NCI-H82 treated with DMSO at 0.1 percent for 48 hours (cell line): ENCODE measurements at regions not wholly inside any gene's neighbourhood (a gene's known extent, or its start where the extent isn't known, plus 50 kb on each side); places are given as distances from the start of the nearest gene placed in this dataset.

Experiments used
- DNase-seq: peaks from one replicate; lab custom pipeline; 2025; ENCODE audit not compliant: unreplicated experiment; lab: John Stamatoyannopoulos, UW

DNA sequence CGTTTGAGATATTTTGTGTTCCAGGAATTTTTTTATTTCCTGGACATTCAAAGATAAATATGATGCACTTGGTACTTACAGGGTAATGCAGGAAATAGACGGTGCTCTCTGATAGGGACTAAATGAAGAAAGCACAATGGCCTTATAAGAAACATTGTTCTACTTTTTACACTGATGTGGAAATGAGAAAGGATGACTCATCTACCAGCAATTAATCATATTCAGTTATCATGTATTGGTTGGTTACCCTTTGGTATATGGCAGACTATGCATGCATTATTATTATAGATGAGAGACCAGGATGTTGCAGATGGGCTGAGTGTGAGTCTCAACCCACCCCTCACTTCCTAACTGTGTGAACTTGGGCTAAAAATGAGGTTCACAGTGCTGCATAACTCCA lies 222.2 kb downstream of the FLRT2 start:
- no peak for DNase-seq

DNA sequence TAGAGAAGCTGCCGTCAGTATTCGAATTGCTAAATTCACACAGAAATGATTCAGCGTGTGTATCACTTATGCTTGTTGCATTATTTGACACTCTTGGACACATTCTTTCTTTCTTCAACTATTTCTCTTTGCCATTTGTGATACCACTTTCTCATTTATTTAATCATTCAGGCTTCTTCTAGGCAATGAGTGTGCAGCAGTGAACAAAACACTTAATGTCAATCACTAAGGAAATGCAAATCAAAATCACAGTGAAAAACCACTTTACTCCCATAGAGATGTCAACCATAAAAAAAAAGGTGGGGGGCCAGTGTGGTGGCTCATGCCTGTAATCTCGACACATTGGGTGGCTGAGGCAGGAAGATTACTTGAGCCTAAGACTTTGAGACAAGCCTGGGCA lies 214.6 kb downstream of the FLRT2 start:
- DNase-seq, result no peak

DNA sequence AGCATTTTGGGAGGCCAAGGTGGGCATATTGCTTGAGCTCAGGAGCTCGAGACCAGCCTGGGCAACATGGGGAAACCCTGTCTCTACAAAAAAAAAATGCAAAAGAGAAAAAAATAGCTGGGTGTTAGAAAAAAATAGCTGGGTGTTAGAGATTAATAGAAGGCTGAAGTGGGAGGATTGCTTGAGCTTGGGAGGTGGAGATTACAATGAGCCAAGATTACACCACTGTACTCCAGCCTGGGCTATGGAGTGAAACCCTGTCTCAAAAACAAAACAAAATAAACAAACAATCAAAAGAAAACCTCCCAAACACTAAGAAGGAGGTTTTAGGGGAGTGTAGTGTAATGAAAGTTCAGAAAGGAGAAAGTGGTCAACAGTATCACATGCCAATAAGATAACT lies 202.1 kb downstream of the FLRT2 start:
- DNase-seq, result no peak

DNA sequence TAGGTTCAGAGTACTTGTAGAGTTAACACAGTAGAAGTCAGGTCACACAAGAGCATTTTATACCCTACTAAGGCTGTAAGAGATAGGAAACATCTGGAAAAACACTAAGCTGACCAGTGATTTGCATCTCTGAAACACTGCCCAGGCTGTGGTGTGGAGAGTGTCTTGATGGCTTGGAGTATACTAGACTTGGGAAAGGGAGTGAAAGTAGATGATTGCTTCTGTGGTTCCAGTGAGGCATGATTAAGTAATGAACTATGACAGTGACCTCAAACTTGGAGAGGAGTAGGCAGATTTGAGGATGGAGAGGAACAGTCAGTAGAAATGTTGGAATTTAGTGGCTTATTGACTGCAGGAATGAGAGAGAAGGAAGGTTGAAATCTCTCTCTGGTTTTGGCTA lies 201.2 kb downstream of the FLRT2 start:
- no peak for DNase-seq

DNA sequence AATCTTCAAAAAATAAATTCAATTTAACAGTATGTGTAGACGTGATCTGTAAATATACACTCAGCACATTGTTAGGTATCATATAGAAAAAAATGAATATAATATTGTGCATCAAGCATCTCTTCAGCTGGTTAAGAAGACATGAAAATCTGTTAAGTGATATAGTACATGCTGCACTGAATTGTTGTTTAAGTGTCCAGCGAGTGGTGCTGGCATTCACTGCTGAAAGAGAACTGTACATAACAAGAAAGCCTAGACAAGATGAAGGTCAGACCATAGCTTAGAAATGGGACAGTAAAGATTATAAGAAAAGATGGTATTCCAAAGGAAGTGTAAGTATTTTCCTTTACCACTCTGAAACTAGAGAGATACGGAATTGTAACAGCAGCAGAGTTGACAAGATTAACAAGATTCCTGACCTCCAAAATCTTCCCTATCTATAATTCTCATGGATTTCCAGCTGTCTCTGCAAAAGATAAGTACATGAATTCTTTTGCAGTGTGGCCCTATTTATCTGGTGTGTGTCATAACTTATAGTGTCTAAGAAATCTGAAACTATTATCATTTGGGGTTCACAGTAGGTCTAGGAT lies 198.6 kb downstream of the FLRT2 start:
- DNase-seq, result no peak

DNA sequence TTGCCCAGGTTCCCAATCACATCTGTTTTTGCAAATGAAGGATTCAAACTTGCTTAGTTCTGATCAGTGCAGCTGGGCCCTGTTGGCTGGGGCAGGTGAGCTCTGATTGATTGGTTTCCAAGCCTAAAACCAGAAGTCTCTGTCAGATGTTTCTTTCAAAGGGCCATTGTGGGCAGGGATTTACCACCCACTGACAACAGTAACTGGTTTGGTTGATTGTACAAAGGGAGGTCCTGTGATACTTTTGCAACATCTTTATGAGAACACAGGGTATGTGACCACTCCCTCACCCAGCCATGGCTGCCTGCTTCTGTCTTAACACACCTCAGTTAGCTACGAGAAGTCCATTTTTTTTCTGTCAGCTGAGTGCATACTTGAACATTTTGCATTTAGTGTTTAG lies 184.1 kb downstream of the FLRT2 start:
- no peak for DNase-seq

DNA sequence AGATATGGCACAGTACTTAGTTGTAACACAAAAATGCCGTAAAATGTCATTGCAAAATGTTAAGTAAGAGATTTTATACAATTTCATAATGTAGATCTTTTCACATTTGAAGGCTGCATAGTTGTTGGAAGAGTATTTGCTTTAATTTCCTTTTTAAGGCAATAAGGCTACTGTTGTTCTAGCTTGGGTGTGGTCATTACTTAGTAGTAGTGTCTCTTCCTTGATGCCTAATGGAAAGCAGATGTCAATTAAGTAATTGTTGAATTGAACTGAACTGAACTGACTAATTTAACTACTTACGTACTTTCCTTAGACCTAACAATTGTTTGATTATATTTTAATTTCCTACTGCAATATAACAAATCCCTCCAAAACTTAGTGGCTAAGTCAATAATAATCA lies 181.7 kb downstream of the FLRT2 start:
- DNase-seq, result no peak
